Tibial nerve (tissue), 4 donors: ENCODE measurements at regions not wholly inside any gene's neighbourhood (a gene's known extent, or its start where the extent isn't known, plus 50 kb on each side); places are given as distances from the start of the nearest gene placed in this dataset.

Experiments used
- CTCF ChIP-seq, 5 experiments: fragments of 200-600 bp in 3 of 5; fragments of 450-650 bp in 2 of 5; sonication (generic) in 3 of 5; IDR thresholded peaks; one replicate each; pipeline ENCODE4 v1.5.1; 2016 to 2019; ENCODE audit warnings: antibody characterized with exemption in 5 of 5, mild to moderate bottlenecking in 3 of 5, moderate library complexity in 2 of 5
- EP300 ChIP-seq, 2 donors: sonication (generic); formaldehyde crosslinking; IDR thresholded peaks; one replicate each; pipeline ENCODE4 v1.6.1; 2017; ENCODE audit warnings: antibody characterized with exemption in 2 of 2, mild to moderate bottlenecking in 1 of 2
- POLR2A ChIP-seq, 2 donors: fragments of 450-650 bp; IDR thresholded peaks; one replicate each; pipeline ENCODE4 v1.6.1; 2017; ENCODE audit warnings: antibody characterized with exemption in 2 of 2, mild to moderate bottlenecking in 2 of 2, moderate library complexity in 2 of 2

GRCh38 chr16:76741623-76742022 is 449.4 kb upstream of the MON1B start:
- no peak for TF ChIP-seq CTCF (IDR thresholded peaks at IDR 0.05)
- TF ChIP-seq EP300 (IDR thresholded peaks at IDR 0.05), result no peak
- TF ChIP-seq POLR2A (IDR thresholded peaks at IDR 0.05), result no peak
